CMK (cell line): ENCODE measurements at regions not wholly inside any gene's neighbourhood (a gene's known extent, or its start where the extent isn't known, plus 50 kb on each side); places are given as distances from the start of the nearest gene placed in this dataset.

Source experiments
- DNase-seq: peaks from one replicate; pipeline ENCODE4 v3.0.0-alpha.2; 2010; ENCODE audit warnings: low read depth

DNA sequence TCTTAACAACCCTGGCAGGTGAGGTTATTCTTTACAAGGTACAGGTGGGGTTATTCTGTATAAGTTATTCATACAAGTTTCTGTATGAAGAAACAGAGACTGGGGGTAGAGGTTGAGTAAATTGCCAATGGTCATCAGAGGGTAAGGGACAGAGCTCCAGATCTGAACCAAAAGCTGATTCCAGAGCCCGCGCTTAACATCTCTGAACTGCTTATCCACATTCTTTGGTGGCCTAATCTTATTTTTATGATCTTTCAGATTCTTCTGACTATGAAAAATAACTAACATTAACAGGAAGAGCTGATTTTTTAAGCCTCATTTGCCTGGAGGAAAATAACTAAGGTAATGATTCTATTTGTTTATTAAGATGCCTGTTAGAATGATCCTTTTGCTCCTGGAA, 63.9 kb upstream of the BARHL2 start:
- DNase-seq = no peak

DNA sequence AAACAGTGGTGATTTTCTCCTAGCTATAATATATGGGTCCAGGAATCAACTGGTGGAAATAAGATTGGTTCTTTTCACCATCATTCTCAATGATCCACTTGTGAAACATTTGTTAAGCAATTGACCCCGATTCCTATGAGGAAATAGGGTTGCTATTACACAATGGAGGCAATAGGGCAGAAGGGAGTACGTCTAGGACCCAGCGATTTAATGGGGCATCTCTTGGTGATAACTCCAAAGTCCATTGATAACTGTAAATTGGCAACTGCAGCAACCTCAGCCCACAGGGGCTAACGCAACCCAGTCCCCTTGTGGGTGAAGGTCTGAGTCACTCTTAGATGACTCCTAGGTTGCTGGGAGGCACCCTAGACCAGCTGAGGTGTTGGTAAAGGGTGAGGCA, 62.5 kb upstream of the BARHL2 start:
- DNase-seq = no peak

- DNase-seq = no peak
These were observed 61.4 kb upstream of the BARHL2 start for GRCh38 chr1:90778486-90778885.

GRCh38 chr1:90773812-90774211, 56.7 kb upstream of the BARHL2 start:
- DNase-seq = no peak

GRCh38 chr1:90768826-90769225, 51.7 kb upstream of the BARHL2 start:
- no peak for DNase-seq

DNA sequence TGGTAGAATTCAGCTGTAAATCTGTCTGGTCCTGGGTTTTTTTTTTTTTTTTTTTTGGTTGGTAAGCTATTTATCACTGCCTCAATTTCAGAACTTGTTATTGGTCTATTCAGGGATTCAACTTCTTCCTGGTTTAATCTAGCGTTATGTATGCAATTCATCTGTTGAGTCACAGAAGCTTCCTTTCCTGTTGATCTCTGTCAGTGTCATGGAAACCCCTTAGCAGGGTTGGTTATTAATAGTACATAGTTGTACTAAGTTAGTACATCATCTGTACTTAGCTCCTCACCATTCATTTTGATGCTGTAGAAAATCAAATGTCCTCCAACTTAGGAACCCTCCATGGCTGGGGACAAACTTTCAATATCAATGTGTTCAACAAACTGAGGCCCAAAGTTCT, 51.0 kb upstream of the BARHL2 start:
- no peak for DNase-seq
